ENCODE measurements at regions not wholly inside any gene's neighbourhood (a gene's known extent, or its start where the extent isn't known, plus 50 kb on each side); places are given as distances from the start of the nearest gene placed in this dataset.

- Histone ChIP-seq H3K9me2 (ENCODE audit: insufficient read depth) (peaks cover 7% of the 10 kb centered on the region; the same call in 1 of the 2 replicates), H2AFZ (no peak overlapping the region), H3K36me3 (ENCODE audit: insufficient read depth) (no peaks in the 10 kb centered on the region), H3K4me1 (ENCODE audit: insufficient read depth) (no peaks in the 10 kb centered on the region), H3F3A (replicated peaks; ENCODE audit: low read depth) (no peaks in the 10 kb centered on the region), H3K27me3 (ENCODE audit: insufficient read depth) (no peaks in the 10 kb centered on the region), H3K4me2 (no peak overlapping the region), H3K79me2 (replicated peaks; ENCODE audit: insufficient read depth) (no peaks in the 10 kb centered on the region), H4K20me1 (replicated peaks; ENCODE audit: insufficient read depth) (no peaks in the 10 kb centered on the region), H3K4me3 (no peak overlapping the region), H3K27ac (ENCODE audit: low read depth) (no peak overlapping the region)
- no peak for TF ChIP-seq EZH2phosphoT487 (IDR thresholded peaks at IDR 0.05; ENCODE audit: unreplicated experiment)
- TF ChIP-seq ZNF114 (CRISPR knock-in tag; IDR thresholded peaks at IDR 0.05), result no peak
- no peak for TF ChIP-seq ETS1 (IDR thresholded peaks at IDR 0.05)
- TF ChIP-seq ZNF462 (CRISPR knock-in tag; IDR thresholded peaks at IDR 0.05), result no peak
- peaks cover 8% of the 10 kb centered on the region; the same call in 2 of the 3 replicates for H3K36me3 Mint-ChIP-seq (ENCODE audit: low read depth)
- no peak overlapping the region for H3K27ac Mint-ChIP-seq
- peaks cover 20% of the 10 kb centered on the region for H3K9me3 Mint-ChIP-seq
- H3K4me1 Mint-ChIP-seq, result no peaks in the 10 kb centered on the region
- ATAC-seq (no peak), DNase-seq (ENCODE audit: low spot score) (no peak)
- peaks cover 6% of the 10 kb centered on the region for H3K27me3 Mint-ChIP-seq (ENCODE audit: insufficient read depth, low read depth, poor library complexity)
- no peak overlapping the region for H3K4me3 Mint-ChIP-seq
Measured at GRCh38 chr6:126605089-126605488, 265.2 kb downstream of the CENPW start.

- ATAC-seq, result no peak
- H3K4me2 ChIP-seq, result no peak overlapping the region
- TF ChIP-seq EZH2phosphoT487 (IDR thresholded peaks at IDR 0.05; ENCODE audit: unreplicated experiment) (no peak), NANOG (IDR thresholded peaks at IDR 0.05; ENCODE audit: borderline replicate concordance) (no peak), POLR2AphosphoS5 (IDR thresholded peaks at IDR 0.05; ENCODE audit: low read depth) (no peak)
Measured at GRCh38 chr6:126607289-126607688, 267.4 kb downstream of the CENPW start.

More at GRCh38 chr6:126607289-126607688, 267.4 kb downstream of the CENPW start:
- Mint-ChIP-seq H3K27ac (no peak overlapping the region), H3K27me3 (ENCODE audit: insufficient read depth, low read depth, poor library complexity) (peaks cover 4% of the 10 kb centered on the region), H3K36me3 (ENCODE audit: low read depth) (peaks cover 3% of the 10 kb centered on the region; the same call in 2 of the 3 replicates), H3K4me3 (no peak overlapping the region), H3K9me3 (peaks cover 27% of the 10 kb centered on the region), H3K4me1 (no peaks in the 10 kb centered on the region)
- peaks cover 3% of the 10 kb centered on the region; the same call in 1 of the 2 replicates for H3K9me2 ChIP-seq (ENCODE audit: insufficient read depth)
- H3K27me3 ChIP-seq (ENCODE audit: insufficient read depth), result no peaks in the 10 kb centered on the region
- H3K36me3 ChIP-seq (ENCODE audit: insufficient read depth), result no peaks in the 10 kb centered on the region
- no peaks in the 10 kb centered on the region for H3K4me1 ChIP-seq (ENCODE audit: insufficient read depth)
- no peak for DNase-seq (ENCODE audit: low spot score)
- H3K4me3 ChIP-seq, result no peak overlapping the region
- H4K20me1 ChIP-seq (replicated peaks; ENCODE audit: insufficient read depth), result no peaks in the 10 kb centered on the region
- H3K27ac ChIP-seq (ENCODE audit: low read depth), result no peak overlapping the region
- H2AFZ ChIP-seq, result no peak overlapping the region
- H3K79me2 ChIP-seq (replicated peaks; ENCODE audit: insufficient read depth), result no peaks in the 10 kb centered on the region
- no peaks in the 10 kb centered on the region for H3F3A ChIP-seq (replicated peaks; ENCODE audit: low read depth)
